Ishikawa (cell line): ENCODE measurements at regions not wholly inside any gene's neighbourhood (a gene's known extent, or its start where the extent isn't known, plus 50 kb on each side); places are given as distances from the start of the nearest gene placed in this dataset.

Experiments used
- CEBPB ChIP-seq: IDR thresholded peaks from 2 replicates; pipeline ENCODE4 v1.6.1; 2012
- CREB1 ChIP-seq: IDR thresholded peaks from 2 replicates; pipeline ENCODE4 v1.6.1; 2012; ENCODE audit warnings: low read depth
- EGR1 ChIP-seq: IDR thresholded peaks from 2 replicates; pipeline ENCODE4 v1.6.1; 2012
- EP300 ChIP-seq: IDR thresholded peaks from 2 replicates; pipeline ENCODE4 v1.6.1; 2012; ENCODE audit warnings: borderline replicate concordance
- FOXM1 ChIP-seq: IDR thresholded peaks from 2 replicates; pipeline ENCODE4 v1.6.1; 2012; ENCODE audit warnings: low read depth, borderline replicate concordance
- NFIC ChIP-seq: IDR thresholded peaks from 2 replicates; pipeline ENCODE4 v1.6.1; 2012
- RAD21 ChIP-seq: IDR thresholded peaks from 2 replicates; pipeline ENCODE4 v1.6.1; 2012; ENCODE audit warnings: low read depth
- TAF1 ChIP-seq: IDR thresholded peaks from 2 replicates; pipeline ENCODE4 v1.6.1; 2012; ENCODE audit warnings: low read depth, mild to moderate bottlenecking
- TCF12 ChIP-seq: IDR thresholded peaks from 2 replicates; pipeline ENCODE4 v1.6.1; 2012; ENCODE audit warnings: low read depth
- TEAD4 ChIP-seq: IDR thresholded peaks from 2 replicates; pipeline ENCODE4 v1.6.1; 2012
- YY1 ChIP-seq: IDR thresholded peaks from 2 replicates; pipeline ENCODE4 v1.6.1; 2012; ENCODE audit warnings: low read depth
- ZBTB7A ChIP-seq: IDR thresholded peaks from 2 replicates; pipeline ENCODE4 v1.6.1; 2012; ENCODE audit warnings: low read depth
- TF ChIP-seq, protein P1 (sequence below): IDR thresholded peaks from 2 replicates; pipeline ENCODE4 v1.6.1; 2012
- TF ChIP-seq, protein P2 (sequence below): IDR thresholded peaks from 2 replicates; pipeline ENCODE4 v1.6.1; 2012; ENCODE audit warnings: low read depth, mild to moderate bottlenecking
- TF ChIP-seq, protein P3 (sequence below): IDR thresholded peaks from 2 replicates; pipeline ENCODE4 v1.6.1; 2012

DNA sequence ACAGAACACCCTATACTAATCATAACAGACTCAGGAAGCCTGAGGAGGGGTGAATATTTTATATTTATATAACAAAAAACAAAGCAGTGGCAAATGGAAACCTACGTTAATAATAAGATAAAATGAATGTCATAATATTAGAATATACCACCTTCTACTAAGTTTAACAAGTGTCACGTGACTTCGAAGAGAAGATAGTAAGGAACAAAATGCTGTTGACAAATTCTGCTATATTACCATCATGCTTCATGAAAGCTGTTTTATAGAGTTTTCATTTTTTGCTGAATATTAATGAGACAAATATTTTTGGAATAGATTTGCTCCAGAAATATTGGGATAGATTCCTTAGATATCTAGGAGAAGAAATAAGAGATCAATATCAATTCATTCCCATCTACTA is 450.6 kb upstream of the DCN start:
- TF ChIP-seq TCF12 (no peak), EGR1 (no peak), TAF1 (no peak), CREB1 (no peak), EP300 (no peak), RAD21 (no peak), ZBTB7A (no peak), TEAD4 (no peak), CEBPB (no peak), FOXM1 (no peak), NFIC (no peak), YY1 (no peak)
- TF ChIP-seq, protein P1, sequence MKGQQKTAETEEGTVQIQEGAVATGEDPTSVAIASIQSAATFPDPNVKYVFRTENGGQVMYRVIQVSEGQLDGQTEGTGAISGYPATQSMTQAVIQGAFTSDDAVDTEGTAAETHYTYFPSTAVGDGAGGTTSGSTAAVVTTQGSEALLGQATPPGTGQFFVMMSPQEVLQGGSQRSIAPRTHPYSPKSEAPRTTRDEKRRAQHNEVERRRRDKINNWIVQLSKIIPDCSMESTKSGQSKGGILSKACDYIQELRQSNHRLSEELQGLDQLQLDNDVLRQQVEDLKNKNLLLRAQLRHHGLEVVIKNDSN, result no peak
- TF ChIP-seq, protein P2, sequence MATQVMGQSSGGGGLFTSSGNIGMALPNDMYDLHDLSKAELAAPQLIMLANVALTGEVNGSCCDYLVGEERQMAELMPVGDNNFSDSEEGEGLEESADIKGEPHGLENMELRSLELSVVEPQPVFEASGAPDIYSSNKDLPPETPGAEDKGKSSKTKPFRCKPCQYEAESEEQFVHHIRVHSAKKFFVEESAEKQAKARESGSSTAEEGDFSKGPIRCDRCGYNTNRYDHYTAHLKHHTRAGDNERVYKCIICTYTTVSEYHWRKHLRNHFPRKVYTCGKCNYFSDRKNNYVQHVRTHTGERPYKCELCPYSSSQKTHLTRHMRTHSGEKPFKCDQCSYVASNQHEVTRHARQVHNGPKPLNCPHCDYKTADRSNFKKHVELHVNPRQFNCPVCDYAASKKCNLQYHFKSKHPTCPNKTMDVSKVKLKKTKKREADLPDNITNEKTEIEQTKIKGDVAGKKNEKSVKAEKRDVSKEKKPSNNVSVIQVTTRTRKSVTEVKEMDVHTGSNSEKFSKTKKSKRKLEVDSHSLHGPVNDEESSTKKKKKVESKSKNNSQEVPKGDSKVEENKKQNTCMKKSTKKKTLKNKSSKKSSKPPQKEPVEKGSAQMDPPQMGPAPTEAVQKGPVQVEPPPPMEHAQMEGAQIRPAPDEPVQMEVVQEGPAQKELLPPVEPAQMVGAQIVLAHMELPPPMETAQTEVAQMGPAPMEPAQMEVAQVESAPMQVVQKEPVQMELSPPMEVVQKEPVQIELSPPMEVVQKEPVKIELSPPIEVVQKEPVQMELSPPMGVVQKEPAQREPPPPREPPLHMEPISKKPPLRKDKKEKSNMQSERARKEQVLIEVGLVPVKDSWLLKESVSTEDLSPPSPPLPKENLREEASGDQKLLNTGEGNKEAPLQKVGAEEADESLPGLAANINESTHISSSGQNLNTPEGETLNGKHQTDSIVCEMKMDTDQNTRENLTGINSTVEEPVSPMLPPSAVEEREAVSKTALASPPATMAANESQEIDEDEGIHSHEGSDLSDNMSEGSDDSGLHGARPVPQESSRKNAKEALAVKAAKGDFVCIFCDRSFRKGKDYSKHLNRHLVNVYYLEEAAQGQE, result no peak
- TF ChIP-seq, protein P3, sequence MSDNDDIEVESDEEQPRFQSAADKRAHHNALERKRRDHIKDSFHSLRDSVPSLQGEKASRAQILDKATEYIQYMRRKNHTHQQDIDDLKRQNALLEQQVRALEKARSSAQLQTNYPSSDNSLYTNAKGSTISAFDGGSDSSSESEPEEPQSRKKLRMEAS, result no peak

DNA sequence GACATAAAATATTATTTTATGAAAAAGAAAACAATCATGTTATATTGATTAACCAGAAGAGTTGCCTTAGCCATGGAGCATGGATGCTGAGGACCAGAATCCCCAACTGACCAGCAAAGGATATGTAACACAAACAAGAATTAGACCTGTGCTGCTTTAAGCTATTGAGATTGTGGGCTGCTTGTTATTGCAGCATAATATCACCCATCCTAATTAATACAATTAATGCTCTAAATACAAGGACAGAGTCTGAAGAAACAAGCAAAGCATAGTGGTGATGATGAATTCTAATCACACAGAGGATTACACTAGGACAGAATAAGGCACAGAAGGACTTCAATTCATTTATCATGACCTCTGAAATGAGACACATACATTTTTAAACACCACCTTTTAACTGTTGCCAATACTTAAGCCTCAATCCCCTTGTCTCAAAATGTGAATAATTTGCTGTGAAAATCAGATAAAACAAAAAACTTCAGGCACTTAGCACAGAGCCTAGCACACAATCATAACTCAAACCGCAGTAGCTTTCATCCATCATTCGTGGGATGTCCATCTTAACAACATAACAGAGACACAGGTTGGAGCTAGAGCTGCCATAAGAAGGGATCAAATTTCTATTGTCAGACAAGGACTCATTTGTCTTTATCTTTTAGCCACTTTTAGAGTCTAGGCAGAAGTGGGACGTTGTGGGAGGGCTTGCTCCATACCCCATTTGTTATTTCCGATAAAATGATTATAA is 449.6 kb upstream of the DCN start:
- TF ChIP-seq TEAD4 (no peak), CEBPB (no peak), YY1 (no peak), EGR1 (no peak), ZBTB7A (no peak)
- TF ChIP-seq, protein P2, result no peak
- TF ChIP-seq, protein P1, result no peak

DNA sequence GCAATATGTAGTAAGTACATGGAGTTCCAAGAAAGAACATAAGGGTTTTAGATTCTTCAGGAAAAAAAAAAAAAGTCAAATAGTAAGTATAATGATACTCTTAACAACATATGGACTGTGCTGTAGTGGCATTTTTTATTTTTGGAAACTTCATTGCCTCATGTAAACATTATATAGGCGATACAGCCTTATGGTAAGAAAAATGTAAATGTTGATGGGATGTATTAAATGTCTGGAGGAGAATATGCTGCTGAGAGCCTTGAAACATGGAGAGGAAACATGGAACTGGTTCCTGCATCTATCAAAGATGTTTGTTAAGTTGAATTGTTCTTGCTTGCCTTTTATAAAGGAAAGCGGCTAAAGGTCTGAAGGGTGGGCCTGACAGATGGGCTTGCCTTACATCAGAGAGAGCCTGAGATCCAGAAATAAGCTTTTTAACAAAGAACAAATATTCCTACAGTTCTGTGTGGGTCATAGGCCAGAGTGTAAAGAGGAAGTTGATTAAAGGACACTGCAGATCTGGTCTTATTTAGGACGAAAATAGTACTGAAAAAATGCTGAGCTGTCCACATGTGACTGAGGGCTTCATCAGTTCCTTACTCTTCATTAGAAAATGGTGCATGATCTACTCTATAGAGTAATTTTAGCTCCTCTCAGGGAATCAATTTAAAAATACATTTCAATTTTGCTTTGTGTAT is 448.1 kb upstream of the DCN start:
- TF ChIP-seq, protein P2, result no peak
- TF ChIP-seq EGR1, result no peak

DNA sequence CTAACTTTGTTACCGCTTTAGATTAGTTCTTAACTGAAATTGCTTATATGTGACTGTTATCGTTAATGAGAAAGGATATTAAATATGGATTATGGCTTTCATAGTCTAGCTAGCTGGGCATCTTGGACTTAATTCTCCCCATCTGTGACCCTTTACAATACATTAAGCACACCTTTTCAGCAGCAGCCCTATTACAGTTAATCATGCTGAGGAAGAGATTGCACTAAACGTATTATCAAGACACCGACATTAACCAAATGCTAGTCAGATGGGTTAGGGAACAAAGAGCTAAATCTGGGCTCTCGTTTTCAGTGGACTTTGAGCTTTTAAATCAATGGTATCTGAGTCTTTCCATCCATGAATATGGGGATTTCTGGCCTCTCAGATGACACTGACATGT is 447.5 kb upstream of the DCN start:
- TF ChIP-seq, protein P1, result no peak
- TF ChIP-seq FOXM1 (no peak), NFIC (no peak)

DNA sequence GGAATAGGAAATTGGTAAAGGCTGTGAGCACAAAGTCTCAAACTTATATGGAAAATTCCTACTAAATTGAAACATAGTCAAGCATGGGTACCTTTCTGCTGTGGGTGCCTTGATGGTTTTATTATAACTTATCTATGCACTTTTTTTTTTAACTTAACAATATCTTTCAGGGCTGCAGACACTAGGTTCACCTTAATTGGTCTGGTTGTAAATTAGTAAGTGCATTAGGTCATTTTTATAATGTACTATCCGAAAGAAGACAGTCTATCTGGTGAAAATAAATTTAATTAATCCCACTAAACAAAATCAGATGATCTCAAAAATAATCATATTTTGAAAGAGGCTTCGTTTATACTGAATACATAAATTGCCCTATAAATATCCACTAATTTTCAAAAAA is 446.8 kb upstream of the DCN start:
- TF ChIP-seq, protein P1, result no peak
- TF ChIP-seq, protein P2, result no peak
- no peak for TF ChIP-seq NFIC
- TF ChIP-seq CEBPB, result no peak
- no peak for TF ChIP-seq CREB1
- no peak for TF ChIP-seq FOXM1
